ENCODE measurements at regions not wholly inside any gene's neighbourhood (a gene's known extent, or its start where the extent isn't known, plus 50 kb on each side); places are given as distances from the start of the nearest gene placed in this dataset.

- H3K9ac ChIP-seq (ENCODE audit: extremely low read depth, low read length, poor library complexity, severe bottlenecking) = no peak overlapping the region
- no peaks in the 10 kb centered on the region for H3K36me3 ChIP-seq (ENCODE audit: control insufficient read depth, insufficient read depth, low read length)
- H3K27ac ChIP-seq (ENCODE audit: low read depth, low read length) = no peak overlapping the region
- Mint-ChIP-seq H3K36me3 (ENCODE audit: low read depth) (no peaks in the 10 kb centered on the region), H3K27ac (no peak overlapping the region), H3K4me3 (no peak overlapping the region), H3K4me1 (no peaks in the 10 kb centered on the region), H3K27me3 (ENCODE audit: insufficient read depth) (no peaks in the 10 kb centered on the region), H3K9me3 (no peaks in the 10 kb centered on the region)
- 86 to 95% methylated on average over 4 to 5 of the region's 5 CpGs for WGBS, 2 experiments (ENCODE audit: insufficient coverage in 1 of 2, insufficient read length in 1 of 2)
- no peaks in the 10 kb centered on the region for H3K9me3 ChIP-seq (ENCODE audit: control insufficient read depth, low read length)
- H3K4me3 ChIP-seq (ENCODE audit: low read length) = no peak overlapping the region
- H3K4me1 ChIP-seq (ENCODE audit: control insufficient read depth, insufficient read depth, low read length) = no peaks in the 10 kb centered on the region
- H3K27me3 ChIP-seq (ENCODE audit: control insufficient read depth, insufficient read depth, low read length, poor library complexity, severe bottlenecking) = no peaks in the 10 kb centered on the region
- TF ChIP-seq CTCF (conservative IDR thresholded peaks at IDR 0.05) = no peak
- no peak for DNase-seq
Observed at GRCh38 chr1:195065437-195065836, 1542.8 kb downstream of the KCNT2 start.

GRCh38 chr1:195064358-195064757, 1543.9 kb downstream of the KCNT2 start:
- Histone ChIP-seq H3K9me3 (ENCODE audit: control insufficient read depth, low read length) (no peaks in the 10 kb centered on the region), H3K27ac (ENCODE audit: low read depth, low read length) (no peak overlapping the region), H3K9ac (ENCODE audit: extremely low read depth, low read length, poor library complexity, severe bottlenecking) (no peak overlapping the region), H3K4me1 (ENCODE audit: control insufficient read depth, insufficient read depth, low read length) (no peaks in the 10 kb centered on the region), H3K4me3 (ENCODE audit: low read length) (no peak overlapping the region), H3K36me3 (ENCODE audit: control insufficient read depth, insufficient read depth, low read length) (no peaks in the 10 kb centered on the region), H3K27me3 (ENCODE audit: control insufficient read depth, insufficient read depth, low read length, poor library complexity, severe bottlenecking) (no peaks in the 10 kb centered on the region)
- TF ChIP-seq CTCF (conservative IDR thresholded peaks at IDR 0.05) = no peak
- H3K27ac Mint-ChIP-seq = no peak overlapping the region
- no peak overlapping the region for H3K4me3 Mint-ChIP-seq
- no peak for DNase-seq
- H3K27me3 Mint-ChIP-seq (ENCODE audit: insufficient read depth) = no peaks in the 10 kb centered on the region
- no peaks in the 10 kb centered on the region for H3K36me3 Mint-ChIP-seq (ENCODE audit: low read depth)
- no peaks in the 10 kb centered on the region for H3K4me1 Mint-ChIP-seq
- no peaks in the 10 kb centered on the region for H3K9me3 Mint-ChIP-seq
- 96% methylated on average over 1 of the region's 1 CpG; no CpG with 5 or more reads in 1 of the 2 experiments for WGBS, 2 experiments (ENCODE audit: insufficient coverage in 1 of 2, insufficient read length in 1 of 2)

GRCh38 chr1:195054217-195054687, 1554.0 kb downstream of the KCNT2 start:
- Mint-ChIP-seq H3K4me1 (no peaks in the 10 kb centered on the region), H3K9me3 (peaks cover 11% of the 10 kb centered on the region), H3K27me3 (ENCODE audit: insufficient read depth) (no peaks in the 10 kb centered on the region), H3K36me3 (ENCODE audit: low read depth) (no peaks in the 10 kb centered on the region), H3K4me3 (no peak overlapping the region), H3K27ac (no peak overlapping the region)
- Histone ChIP-seq H3K4me1 (ENCODE audit: control insufficient read depth, insufficient read depth, low read length) (no peaks in the 10 kb centered on the region), H3K27ac (ENCODE audit: low read depth, low read length) (no peak overlapping the region), H3K4me3 (ENCODE audit: low read length) (no peak overlapping the region), H3K9ac (ENCODE audit: extremely low read depth, low read length, poor library complexity, severe bottlenecking) (no peak overlapping the region), H3K27me3 (ENCODE audit: control insufficient read depth, insufficient read depth, low read length, poor library complexity, severe bottlenecking) (no peaks in the 10 kb centered on the region), H3K9me3 (ENCODE audit: control insufficient read depth, low read length) (no peaks in the 10 kb centered on the region), H3K36me3 (ENCODE audit: control insufficient read depth, insufficient read depth, low read length) (no peaks in the 10 kb centered on the region)
- TF ChIP-seq CTCF (conservative IDR thresholded peaks at IDR 0.05) = no peak
- 86 to 98% methylated on average over 7 to 27 of the region's 27 CpGs for WGBS, 2 experiments (ENCODE audit: insufficient coverage in 1 of 2, insufficient read length in 1 of 2)
- DNase-seq = no peak
